Natural killer cell (primary cell): ENCODE measurements at regions not wholly inside any gene's neighbourhood (a gene's known extent, or its start where the extent isn't known, plus 50 kb on each side); places are given as distances from the start of the nearest gene placed in this dataset.
"Not testable (repeated sequence)": the region's sequence is repeated elsewhere in the genome, so short reads cannot be mapped to it uniquely, and the experiment has no call there.

ENCODE experiments used
- ATAC-seq, 3 donors: fragments of 150-1000 bp in 2 of 3; fragments of 200-7000 bp in 1 of 3; cut with Tn5 transposase; 1 replicate in 1 of 3; 2 replicates in 2 of 3; pipeline ENCODE4 v1.10.0; 2021; ENCODE audit warnings: mild to moderate bottlenecking in 2 of 3, moderate library complexity in 2 of 3
- DNase-seq, 2 donors: peaks; one replicate each; pipeline versions ENCODE4 v3.0.0 to v3.0.0-alpha.2; 2013 to 2021; ENCODE audit warnings: mixed read lengths in 1 of 2
- H3K27ac ChIP-seq: one replicate; pipeline ENCODE4 v1.5.1; 2013; ENCODE audit warnings: mild to moderate bottlenecking, low read length
- H3K27me3 ChIP-seq: one replicate; pipeline ENCODE4 v1.6.1; 2013; ENCODE audit warnings: low read length; ENCODE audit not compliant: control insufficient read depth, insufficient read depth
- H3K36me3 ChIP-seq: one replicate; pipeline ENCODE4 v1.6.1; 2013; ENCODE audit warnings: low read length; ENCODE audit not compliant: control insufficient read depth, insufficient read depth
- H3K4me1 ChIP-seq: one replicate; pipeline ENCODE4 v1.6.1; 2013; ENCODE audit warnings: low read length; ENCODE audit not compliant: control insufficient read depth, insufficient read depth
- H3K4me3 ChIP-seq: one replicate; pipeline ENCODE4 v1.5.1; 2013; ENCODE audit warnings: low read length
- H3K9me3 ChIP-seq: one replicate; pipeline ENCODE4 v1.6.1; 2013; ENCODE audit warnings: low read length; ENCODE audit not compliant: control insufficient read depth, insufficient read depth
- H3K27ac Mint-ChIP-seq, 2 donors: one replicate each; pipeline ENCODE4 v1.8.0; 2022; ENCODE audit warnings: mild to moderate bottlenecking in 2 of 2, mixed read lengths in 2 of 2, moderate library complexity in 1 of 2
- H3K27me3 Mint-ChIP-seq, 2 donors: one replicate each; pipeline ENCODE4 v1.8.0; 2022; ENCODE audit warnings: low read depth in 2 of 2, mixed read lengths in 2 of 2
- H3K36me3 Mint-ChIP-seq: one replicate; pipeline ENCODE4 v1.8.0; 2022; ENCODE audit warnings: mixed read lengths
- H3K4me1 Mint-ChIP-seq, 2 donors: one replicate each; pipeline ENCODE4 v1.8.0; 2022; ENCODE audit warnings: mixed read lengths in 2 of 2
- H3K4me3 Mint-ChIP-seq: one replicate; pipeline ENCODE4 v1.8.0; 2022; ENCODE audit warnings: mild to moderate bottlenecking, moderate library complexity, mixed read lengths
- H3K9me3 Mint-ChIP-seq, 2 donors: one replicate each; pipeline ENCODE4 v1.8.0; 2022; ENCODE audit warnings: mixed read lengths in 2 of 2
- WGBS: methylation state at CpG from one replicate; pipeline ENCODE4 v1.1.7; 2013; ENCODE audit warnings: missing lambda C conversion rate; ENCODE audit not compliant: insufficient coverage; 5-methylcytosine and 5-hydroxymethylcytosine counted together
- intact Hi-C: fragments of 100-400 bp; cut with micrococcal nuclease; formaldehyde crosslinking; loops from one replicate; pipeline ENCODE4 v1.14.2; 2022
- TF ChIP-seq, protein P1 (sequence below): fragments of 200-600 bp; IDR thresholded peaks from one replicate; pipeline ENCODE4 v1.8.0; 2022; ENCODE audit warnings: antibody characterized with exemption

DNA sequence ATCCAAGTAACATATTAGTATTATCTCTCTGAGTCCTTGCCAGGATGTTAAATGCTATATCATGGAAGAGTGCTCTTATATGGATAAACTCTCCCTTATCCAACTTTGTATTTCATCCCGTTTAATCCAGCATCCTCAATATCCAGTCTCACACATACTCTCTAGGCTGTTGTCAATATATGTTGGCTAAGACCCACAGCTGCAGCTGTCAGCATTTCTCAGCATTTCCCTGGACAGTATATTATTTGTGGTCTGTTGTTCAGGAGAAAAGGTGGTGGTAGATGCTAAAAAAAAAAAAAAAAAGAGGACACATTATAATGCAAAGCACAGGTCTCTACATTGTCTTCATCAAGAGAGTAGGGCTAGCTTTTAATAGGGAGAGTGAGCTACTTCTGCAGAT lies 1368.0 kb upstream of the ZEB2 start:
- H3K4me3 Mint-ChIP-seq, result no peak overlapping the region
- WGBS, result 100% methylated on average over 1 of the region's 1 CpG
- H3K9me3 ChIP-seq, result no peaks in the 10 kb centered on the region
- DNase-seq, result no peak
- TF ChIP-seq, protein P1, sequence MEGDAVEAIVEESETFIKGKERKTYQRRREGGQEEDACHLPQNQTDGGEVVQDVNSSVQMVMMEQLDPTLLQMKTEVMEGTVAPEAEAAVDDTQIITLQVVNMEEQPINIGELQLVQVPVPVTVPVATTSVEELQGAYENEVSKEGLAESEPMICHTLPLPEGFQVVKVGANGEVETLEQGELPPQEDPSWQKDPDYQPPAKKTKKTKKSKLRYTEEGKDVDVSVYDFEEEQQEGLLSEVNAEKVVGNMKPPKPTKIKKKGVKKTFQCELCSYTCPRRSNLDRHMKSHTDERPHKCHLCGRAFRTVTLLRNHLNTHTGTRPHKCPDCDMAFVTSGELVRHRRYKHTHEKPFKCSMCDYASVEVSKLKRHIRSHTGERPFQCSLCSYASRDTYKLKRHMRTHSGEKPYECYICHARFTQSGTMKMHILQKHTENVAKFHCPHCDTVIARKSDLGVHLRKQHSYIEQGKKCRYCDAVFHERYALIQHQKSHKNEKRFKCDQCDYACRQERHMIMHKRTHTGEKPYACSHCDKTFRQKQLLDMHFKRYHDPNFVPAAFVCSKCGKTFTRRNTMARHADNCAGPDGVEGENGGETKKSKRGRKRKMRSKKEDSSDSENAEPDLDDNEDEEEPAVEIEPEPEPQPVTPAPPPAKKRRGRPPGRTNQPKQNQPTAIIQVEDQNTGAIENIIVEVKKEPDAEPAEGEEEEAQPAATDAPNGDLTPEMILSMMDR, result no peak
- no peak overlapping the region for H3K27ac ChIP-seq
- H3K4me1 Mint-ChIP-seq, result no peaks in the 10 kb centered on the region
- intact Hi-C loops, result no loop called here
- no peaks in the 10 kb centered on the region for H3K36me3 ChIP-seq
- no peaks in the 10 kb centered on the region for H3K27me3 ChIP-seq
- no peak for ATAC-seq
- H3K36me3 Mint-ChIP-seq, result no peaks in the 10 kb centered on the region
- H3K27ac Mint-ChIP-seq, result no peak overlapping the region
- H3K4me3 ChIP-seq, result no peak overlapping the region
- H3K27me3 Mint-ChIP-seq, result no peaks in the 10 kb centered on the region
- peaks cover 2 to 3% of the 10 kb centered on the region in 2 donors for H3K9me3 Mint-ChIP-seq
- no peaks in the 10 kb centered on the region for H3K4me1 ChIP-seq

DNA sequence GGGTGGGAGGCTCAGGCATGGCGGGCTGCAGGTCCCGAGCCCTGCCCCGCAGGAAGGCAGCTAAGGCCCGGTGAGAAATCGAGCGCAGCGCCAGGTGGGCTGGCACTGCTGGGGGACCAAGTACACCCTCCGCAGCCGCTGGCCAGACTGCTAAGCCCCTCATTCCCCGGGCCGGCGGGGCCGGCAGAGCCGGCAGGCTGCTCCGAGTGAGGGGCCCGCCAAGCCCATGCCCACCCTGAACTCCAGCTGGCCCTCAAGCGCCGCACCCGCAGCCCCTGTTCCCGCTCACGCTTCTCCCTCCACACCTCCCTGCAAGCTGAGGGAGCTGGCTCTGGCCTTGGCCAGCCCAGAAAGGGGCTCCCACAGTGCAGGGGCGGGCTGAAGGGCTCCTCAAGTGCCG lies 1361.1 kb upstream of the ZEB2 start:
- ATAC-seq, H3K27ac ChIP-seq, H3K36me3 Mint-ChIP-seq, H3K4me3 Mint-ChIP-seq, H3K27me3 ChIP-seq, intact Hi-C loops, H3K36me3 ChIP-seq, H3K4me1 Mint-ChIP-seq, H3K4me3 ChIP-seq, DNase-seq, H3K9me3 Mint-ChIP-seq, H3K9me3 ChIP-seq, H3K27ac Mint-ChIP-seq, H3K4me1 ChIP-seq, H3K27me3 Mint-ChIP-seq: not testable (repeated sequence)
- 91% methylated on average over 23 of the region's 23 CpGs for WGBS

DNA sequence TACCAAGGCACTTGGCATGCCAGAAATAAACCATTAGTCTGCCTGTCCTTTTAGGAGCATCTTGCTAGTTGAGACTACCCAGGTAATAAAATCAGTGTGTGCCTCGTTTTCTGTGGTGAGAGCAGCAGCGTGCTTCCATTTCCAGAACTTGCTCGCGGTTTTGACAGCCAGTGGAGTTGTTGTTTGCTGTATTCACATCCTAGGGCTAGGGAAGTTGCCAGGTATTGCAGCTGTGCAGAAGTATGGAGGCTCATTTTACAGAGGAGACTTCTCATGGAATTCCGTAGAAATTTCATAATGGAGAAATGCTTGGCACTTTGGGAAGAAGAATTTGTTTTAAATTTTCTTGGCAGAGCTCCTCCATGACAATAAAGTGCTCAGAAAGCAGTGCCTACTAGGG lies 1355.1 kb upstream of the ZEB2 start:
- Histone ChIP-seq H3K4me1 (no peaks in the 10 kb centered on the region), H3K27me3 (no peaks in the 10 kb centered on the region), H3K27ac (no peak overlapping the region), H3K36me3 (no peaks in the 10 kb centered on the region), H3K9me3 (no peaks in the 10 kb centered on the region), H3K4me3 (no peak overlapping the region)
- DNase-seq, result no peak
- Mint-ChIP-seq H3K36me3 (no peaks in the 10 kb centered on the region), H3K4me1 (no peaks in the 10 kb centered on the region), H3K4me3 (no peak overlapping the region), H3K27ac (no peak overlapping the region), H3K27me3 (peaks cover 0 to 2% of the 10 kb centered on the region in 2 donors), H3K9me3 (peaks cover 7 to 15% of the 10 kb centered on the region in 2 donors)
- no peak for ATAC-seq
- intact Hi-C loops, result no loop called here
- 89% methylated on average over 5 of the region's 5 CpGs for WGBS
- TF ChIP-seq, protein P1, result no peak

DNA sequence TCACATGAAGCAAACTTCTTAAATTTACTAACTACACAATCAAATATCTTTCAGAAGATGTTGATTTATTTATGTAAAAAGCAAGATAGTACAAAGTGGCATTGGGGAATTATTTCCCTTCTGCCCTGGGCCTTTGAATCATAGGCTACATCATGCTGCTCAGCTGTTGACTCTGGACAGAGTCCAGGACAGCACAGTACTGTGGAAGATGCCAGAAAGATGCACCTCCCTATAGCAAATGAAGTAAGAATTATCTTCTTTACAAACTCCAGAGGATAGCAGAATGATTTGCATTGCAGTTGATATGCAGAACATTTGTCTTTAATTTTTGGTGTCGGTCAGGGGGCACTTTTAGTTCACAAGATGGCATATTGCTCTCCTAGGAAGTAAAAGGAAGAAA lies 1354.5 kb upstream of the ZEB2 start:
- peaks cover 0 to 2% of the 10 kb centered on the region in 2 donors for H3K27me3 Mint-ChIP-seq
- 93% methylated on average over 1 of the region's 1 CpG for WGBS
- TF ChIP-seq, protein P1, result no peak
- H3K27ac ChIP-seq, result no peak overlapping the region
- H3K36me3 ChIP-seq, result no peaks in the 10 kb centered on the region
- H3K4me1 ChIP-seq, result no peaks in the 10 kb centered on the region
- ATAC-seq (no peak), DNase-seq (no peak)
- no peaks in the 10 kb centered on the region for H3K4me1 Mint-ChIP-seq
- H3K4me3 ChIP-seq, result no peak overlapping the region
- H3K27ac Mint-ChIP-seq, result no peak overlapping the region
- H3K9me3 Mint-ChIP-seq, result peaks cover 7 to 15% of the 10 kb centered on the region in 2 donors
- no peaks in the 10 kb centered on the region for H3K9me3 ChIP-seq
- no peak overlapping the region for H3K4me3 Mint-ChIP-seq
- H3K27me3 ChIP-seq, result no peaks in the 10 kb centered on the region
- intact Hi-C loops, result no loop called here
- H3K36me3 Mint-ChIP-seq, result no peaks in the 10 kb centered on the region
